CD4-positive, alpha-beta memory T cell (primary cell): ENCODE measurements at regions not wholly inside any gene's neighbourhood (a gene's known extent, or its start where the extent isn't known, plus 50 kb on each side); places are given as distances from the start of the nearest gene placed in this dataset.

ENCODE experiments used
- CTCF ChIA-PET: fragments of 350-600 bp; sonication (Branson Sonifier 250); formaldehyde crosslinking; loops from one replicate; lab custom pipeline; 2021; ENCODE audit warnings: inconsistent platforms; ENCODE audit not compliant: partially characterized antibody; lab: Charles Lee
- POLR2A ChIA-PET: fragments of 350-600 bp; sonication (Branson Sonifier 250); formaldehyde crosslinking; loops from one replicate; lab custom pipeline; 2021; ENCODE audit not compliant: partially characterized antibody; lab: Charles Lee
- DNase-seq, 5 donors: peaks; one replicate each; pipeline versions ENCODE4 v3.0.0 to v3.0.0-alpha.2; 2020 to 2022; ENCODE audit warnings: mixed read lengths in 1 of 5
- H3K27ac ChIP-seq: one replicate; pipeline ENCODE4 v1.7.0; 2013; ENCODE audit warnings: low read depth, low read length
- H3K27me3 ChIP-seq: 2 replicates; pipeline ENCODE4 v1.7.0; 2013; ENCODE audit warnings: mild to moderate bottlenecking, low read length, moderate library complexity; ENCODE audit not compliant: insufficient read depth
- H3K36me3 ChIP-seq: 2 replicates; pipeline ENCODE4 v1.7.0; 2013; ENCODE audit warnings: mild to moderate bottlenecking, low read length, moderate library complexity; ENCODE audit not compliant: insufficient read depth
- H3K4me1 ChIP-seq: 2 replicates; pipeline ENCODE4 v1.7.0; 2013; ENCODE audit warnings: mild to moderate bottlenecking, low read length, moderate library complexity; ENCODE audit not compliant: insufficient read depth
- H3K4me3 ChIP-seq, 2 donors: one replicate each; pipeline ENCODE4 v1.7.0; 2013; ENCODE audit warnings: low read length in 2 of 2, mild to moderate bottlenecking in 1 of 2
- H3K9me3 ChIP-seq, 2 donors: one replicate each; pipeline ENCODE4 v1.7.0; 2013; ENCODE audit warnings: low read length in 2 of 2, control low read depth in 1 of 2; ENCODE audit not compliant: control insufficient read depth in 1 of 2
- H3K27ac Mint-ChIP-seq, 7 donors: one replicate each; pipeline ENCODE4 v1.8.0; 2020 to 2021; ENCODE audit warnings: mixed read lengths in 7 of 7, mild to moderate bottlenecking in 6 of 7, inconsistent platforms in 3 of 7, moderate library complexity in 3 of 7
- H3K27me3 Mint-ChIP-seq, 2 donors: one replicate each; pipeline ENCODE4 v1.8.0; 2020 to 2021; ENCODE audit warnings: mixed read lengths in 2 of 2
- H3K36me3 Mint-ChIP-seq, 2 donors: one replicate each; pipeline ENCODE4 v1.8.0; 2020 to 2021; ENCODE audit warnings: mixed read lengths in 2 of 2, inconsistent platforms in 1 of 2, mild to moderate bottlenecking in 1 of 2
- H3K4me1 Mint-ChIP-seq, 4 donors: one replicate each; pipeline ENCODE4 v1.8.0; 2020 to 2021; ENCODE audit warnings: mixed read lengths in 4 of 4, mild to moderate bottlenecking in 1 of 4
- H3K4me3 Mint-ChIP-seq, 8 donors: one replicate each; pipeline ENCODE4 v1.8.0; 2020 to 2021; ENCODE audit warnings: mixed read lengths in 8 of 8, mild to moderate bottlenecking in 7 of 8, moderate library complexity in 6 of 8, inconsistent platforms in 3 of 8
- H3K9me3 Mint-ChIP-seq, 8 donors: one replicate each; pipeline ENCODE4 v1.8.0; 2020 to 2021; ENCODE audit warnings: mixed read lengths in 8 of 8, mild to moderate bottlenecking in 5 of 8, inconsistent platforms in 3 of 8, moderate library complexity in 1 of 8
- intact Hi-C: fragments of 100-400 bp; cut with micrococcal nuclease; formaldehyde crosslinking; loops from one replicate; pipeline ENCODE4 v1.15.1; 2023

GRCh38 chr12:23415180-23415579 lies 534.3 kb downstream of the SOX5 start:
- Histone ChIP-seq H3K4me1 (no peaks in the 10 kb centered on the region), H3K4me3 (no peak overlapping the region), H3K27ac (no peak overlapping the region), H3K36me3 (no peaks in the 10 kb centered on the region), H3K27me3 (no peaks in the 10 kb centered on the region), H3K9me3 (no peaks in the 10 kb centered on the region)
- H3K9me3 Mint-ChIP-seq: peaks cover 0 to 16% (median 5%) of the 10 kb centered on the region in 8 donors
- intact Hi-C loops: no loop called here
- ChIA-PET POLR2A (no interaction called here), CTCF (no interaction called here)
- H3K36me3 Mint-ChIP-seq: no peaks in the 10 kb centered on the region
- H3K4me1 Mint-ChIP-seq: no peaks in the 10 kb centered on the region
- no peak overlapping the region for H3K27ac Mint-ChIP-seq
- H3K4me3 Mint-ChIP-seq: no peak overlapping the region
- no peak for DNase-seq
- no peaks in the 10 kb centered on the region for H3K27me3 Mint-ChIP-seq

- POLR2A ChIA-PET: no interaction called here
- H3K36me3 Mint-ChIP-seq: no peaks in the 10 kb centered on the region
- H3K27ac ChIP-seq: no peak overlapping the region
These were observed 527.9 kb downstream of the SOX5 start for GRCh38 chr12:23421556-23421955.

GRCh38 chr12:23423097-23423687 lies 526.3 kb downstream of the SOX5 start:
- Mint-ChIP-seq H3K27me3 (no peaks in the 10 kb centered on the region), H3K27ac (no peak overlapping the region), H3K9me3 (peaks cover 0 to 4% (median 0%) of the 10 kb centered on the region in 8 donors), H3K36me3 (no peaks in the 10 kb centered on the region), H3K4me3 (no peak overlapping the region), H3K4me1 (no peaks in the 10 kb centered on the region)
- ChIA-PET CTCF (no interaction called here), POLR2A (no interaction called here)
- Histone ChIP-seq H3K36me3 (no peaks in the 10 kb centered on the region), H3K27me3 (no peaks in the 10 kb centered on the region), H3K4me1 (no peaks in the 10 kb centered on the region), H3K27ac (no peak overlapping the region), H3K4me3 (no peak overlapping the region), H3K9me3 (no peaks in the 10 kb centered on the region)
- intact Hi-C loops: no loop called here
- DNase-seq: no peak

More at GRCh38 chr12:23421556-23421955, 527.9 kb downstream of the SOX5 start:
- no peaks in the 10 kb centered on the region for H3K27me3 ChIP-seq
- Mint-ChIP-seq H3K4me3 (no peak overlapping the region), H3K9me3 (peaks cover 0 to 5% (median under 1%) of the 10 kb centered on the region in 8 donors), H3K27ac (no peak overlapping the region), H3K27me3 (no peaks in the 10 kb centered on the region), H3K4me1 (no peaks in the 10 kb centered on the region)
- DNase-seq: no peak
- CTCF ChIA-PET: no interaction called here
- H3K36me3 ChIP-seq: no peaks in the 10 kb centered on the region
- no peak overlapping the region for H3K4me3 ChIP-seq
- H3K9me3 ChIP-seq: no peaks in the 10 kb centered on the region
- intact Hi-C loops: no loop called here
- H3K4me1 ChIP-seq: no peaks in the 10 kb centered on the region

GRCh38 chr12:23423796-23424195 lies 525.7 kb downstream of the SOX5 start:
- H3K27me3 ChIP-seq: no peaks in the 10 kb centered on the region
- Mint-ChIP-seq H3K4me1 (no peaks in the 10 kb centered on the region), H3K9me3 (peaks cover 0 to 4% (median 0%) of the 10 kb centered on the region in 8 donors), H3K27me3 (no peaks in the 10 kb centered on the region), H3K27ac (no peak overlapping the region), H3K36me3 (no peaks in the 10 kb centered on the region), H3K4me3 (no peak overlapping the region)
- no peak overlapping the region for H3K4me3 ChIP-seq
- no peak overlapping the region for H3K27ac ChIP-seq
- CTCF ChIA-PET: no interaction called here
- no peaks in the 10 kb centered on the region for H3K9me3 ChIP-seq
- intact Hi-C loops: no loop called here
- H3K4me1 ChIP-seq: no peaks in the 10 kb centered on the region
- no peak for DNase-seq
- no peaks in the 10 kb centered on the region for H3K36me3 ChIP-seq
- POLR2A ChIA-PET: no interaction called here

- H3K27ac ChIP-seq: no peak overlapping the region
- intact Hi-C loops: no loop called here
- ChIA-PET CTCF (no interaction called here), POLR2A (no interaction called here)
- H3K4me3 Mint-ChIP-seq: no peak overlapping the region
- H3K9me3 Mint-ChIP-seq: peaks cover 0 to 4% (median 0%) of the 10 kb centered on the region in 8 donors
- H3K27ac Mint-ChIP-seq: no peak overlapping the region
- no peaks in the 10 kb centered on the region for H3K27me3 ChIP-seq
- H3K4me3 ChIP-seq: no peak overlapping the region
- DNase-seq: no peak
- no peaks in the 10 kb centered on the region for H3K4me1 ChIP-seq
- no peaks in the 10 kb centered on the region for H3K4me1 Mint-ChIP-seq
- H3K36me3 Mint-ChIP-seq: no peaks in the 10 kb centered on the region
- no peaks in the 10 kb centered on the region for H3K9me3 ChIP-seq
- no peaks in the 10 kb centered on the region for H3K27me3 Mint-ChIP-seq
- no peaks in the 10 kb centered on the region for H3K36me3 ChIP-seq
These were observed 524.8 kb downstream of the SOX5 start for GRCh38 chr12:23424685-23425084.

GRCh38 chr12:23426328-23426727 lies 523.1 kb downstream of the SOX5 start:
- H3K4me1 Mint-ChIP-seq: no peaks in the 10 kb centered on the region
- Histone ChIP-seq H3K27me3 (no peaks in the 10 kb centered on the region), H3K27ac (no peak overlapping the region), H3K9me3 (no peaks in the 10 kb centered on the region), H3K36me3 (no peaks in the 10 kb centered on the region), H3K4me1 (no peaks in the 10 kb centered on the region), H3K4me3 (no peak overlapping the region)
- CTCF ChIA-PET: no interaction called here
- no peak overlapping the region for H3K4me3 Mint-ChIP-seq
- peaks cover 0 to 5% (median 2%) of the 10 kb centered on the region in 8 donors for H3K9me3 Mint-ChIP-seq
- POLR2A ChIA-PET: no interaction called here
- H3K27me3 Mint-ChIP-seq: no peaks in the 10 kb centered on the region
- DNase-seq: no peak
- H3K36me3 Mint-ChIP-seq: no peaks in the 10 kb centered on the region
- H3K27ac Mint-ChIP-seq: no peak overlapping the region
- intact Hi-C loops: no loop called here

- intact Hi-C loops: no loop called here
- ChIA-PET CTCF (no interaction called here), POLR2A (no interaction called here)
- no peak overlapping the region for H3K27ac ChIP-seq
- no peaks in the 10 kb centered on the region for H3K36me3 ChIP-seq
- no peak overlapping the region for H3K4me3 Mint-ChIP-seq
- H3K27me3 ChIP-seq: no peaks in the 10 kb centered on the region
- H3K4me1 Mint-ChIP-seq: no peaks in the 10 kb centered on the region
- H3K27me3 Mint-ChIP-seq: no peaks in the 10 kb centered on the region
- no peak overlapping the region for H3K4me3 ChIP-seq
- peaks cover 0 to 7% (median 2%) of the 10 kb centered on the region in 8 donors for H3K9me3 Mint-ChIP-seq
- peak overlapping the region in 1 of 7 donors; percentile 3 for H3K27ac Mint-ChIP-seq
- DNase-seq: no peak
- no peaks in the 10 kb centered on the region for H3K36me3 Mint-ChIP-seq
- no peaks in the 10 kb centered on the region for H3K9me3 ChIP-seq
- H3K4me1 ChIP-seq: no peaks in the 10 kb centered on the region
These were observed 520.7 kb downstream of the SOX5 start for GRCh38 chr12:23428758-23429157.

- POLR2A ChIA-PET: no interaction called here
- Mint-ChIP-seq H3K27ac (no peak overlapping the region), H3K36me3 (no peaks in the 10 kb centered on the region), H3K4me1 (no peaks in the 10 kb centered on the region), H3K27me3 (no peaks in the 10 kb centered on the region), H3K4me3 (no peak overlapping the region), H3K9me3 (peaks cover 0 to 13% (median 5%) of the 10 kb centered on the region in 8 donors)
- Histone ChIP-seq H3K36me3 (no peaks in the 10 kb centered on the region), H3K27ac (no peak overlapping the region), H3K27me3 (no peaks in the 10 kb centered on the region), H3K4me3 (no peak overlapping the region), H3K4me1 (no peaks in the 10 kb centered on the region), H3K9me3 (no peaks in the 10 kb centered on the region)
- DNase-seq: no peak
- intact Hi-C loops: no loop called here
- CTCF ChIA-PET: no interaction called here
These were observed 518.5 kb downstream of the SOX5 start for GRCh38 chr12:23431006-23431405.
